K562 (cell line): ENCODE measurements at regions not wholly inside any gene's neighbourhood (a gene's known extent, or its start where the extent isn't known, plus 50 kb on each side); places are given as distances from the start of the nearest gene placed in this dataset.

Experiments used
- ATAC-seq: fragments of 200-7000 bp; cut with Tn5 transposase; 3 replicates; pipeline ENCODE4 v1.9.1; 2020; ENCODE audit warnings: moderate library complexity
- BruUV-seq: library from RNA; stranded (reverse); fragments of 400-500 nt; replicated peaks from 2 replicates; lab custom pipeline; 2021; lab: Mats Ljungman, UMichigan
- CTCF ChIA-PET: fragments of 300-600 bp; formaldehyde crosslinking; extraction: SDS; loops from one replicate; lab custom pipeline; 2021; ENCODE audit warnings: low intra/inter-chr PET ratio; lab: Yijun Ruan, JAX
- POLR2A ChIA-PET: fragments of 300-600, 350-650 bp; sonication (Branson Sonifier 250); formaldehyde crosslinking; extraction: SDS; loops from one replicate; lab custom pipeline; 2021; ENCODE audit warnings: antibody characterized with exemption, inconsistent platforms; lab: Yijun Ruan, JAX
- DNase-seq, 4 experiments: peaks; one replicate each; pipeline versions ENCODE4 v3.0.0 to v3.0.0-alpha.2; 2011 to 2018; ENCODE audit warnings: low spot score in 3 of 4, mixed read lengths in 3 of 4; ENCODE audit errors: extremely low read depth in 1 of 4
- FAIRE-seq: peaks from 2 replicates; lab custom pipeline; 2011; peaks lifted over from hg19 to GRCh38; lab: Jason Lieb, UNC
- H2AFZ ChIP-seq: 2 replicates; pipeline ENCODE4 v1.6.0; 2011; ENCODE audit warnings: low read depth, low read length, control low read depth, inconsistent platforms
- H3K27ac ChIP-seq: fragments of 200-600 bp; 3 replicates; pipeline ENCODE4 v1.8.0; 2011; ENCODE audit warnings: low read depth, mild to moderate bottlenecking, control low read depth, inconsistent platforms, low read length, moderate library complexity, mixed read lengths; ENCODE audit errors: extremely low read depth
- H3K27me3 ChIP-seq, 2 experiments: fragments of 300-600 bp in 1 of 2; 2 replicates in 1 of 2; 3 replicates in 1 of 2; pipeline versions ENCODE4 v1.6.0 to v1.8.0; 2011; ENCODE audit warnings: inconsistent platforms in 2 of 2, low read length in 2 of 2, mild to moderate bottlenecking in 1 of 2, mixed read lengths in 1 of 2, moderate library complexity in 1 of 2; ENCODE audit not compliant: control insufficient read depth in 2 of 2, insufficient read depth in 2 of 2
- H3K36me3 ChIP-seq: fragments of 300-600 bp; 3 replicates; pipeline ENCODE4 v1.8.0; 2011; ENCODE audit warnings: mild to moderate bottlenecking, low read length, inconsistent platforms; ENCODE audit not compliant: control insufficient read depth, insufficient read depth
- H3K4me1 ChIP-seq, 2 experiments: fragments of 200-600 bp in 1 of 2; replicated peaks in 1 of 2; 2 replicates in 1 of 2; 3 replicates in 1 of 2; pipeline versions ENCODE4 v1.5.1 to v1.8.0; 2011; ENCODE audit warnings: inconsistent platforms in 2 of 2, low read length in 2 of 2, mild to moderate bottlenecking in 1 of 2, mixed read lengths in 1 of 2, moderate library complexity in 1 of 2; ENCODE audit not compliant: control insufficient read depth in 2 of 2, insufficient read depth in 2 of 2
- H3K4me2 ChIP-seq: 2 replicates; pipeline ENCODE4 v1.6.1; 2011; ENCODE audit warnings: low read length, control low read depth, inconsistent platforms, mixed read lengths; ENCODE audit not compliant: insufficient read depth
- H3K4me3 ChIP-seq: fragments of 200-600 bp; sonication (generic), shearing (Covaris generic); 2 replicates; pipeline ENCODE4 v1.5.1; 2016; ENCODE audit warnings: control low read depth, inconsistent platforms
- H3K79me2 ChIP-seq: fragments of 200-600 bp; 3 replicates; pipeline ENCODE4 v1.8.0; 2011; ENCODE audit warnings: low read length, inconsistent platforms; ENCODE audit not compliant: control insufficient read depth, insufficient read depth
- H3K9ac ChIP-seq, 2 experiments: 2 replicates each; pipeline versions ENCODE4 v1.6.0 to v1.6.1; 2011; ENCODE audit warnings: low read depth in 2 of 2, low read length in 2 of 2, control low read depth in 1 of 2, inconsistent platforms in 1 of 2, mild to moderate bottlenecking in 1 of 2, mixed read lengths in 1 of 2; ENCODE audit not compliant: insufficient read depth in 1 of 2
- H3K9me1 ChIP-seq: one replicate; pipeline ENCODE4 v1.6.0; 2011; ENCODE audit warnings: inconsistent platforms, mild to moderate bottlenecking, low read length, moderate library complexity; ENCODE audit not compliant: control insufficient read depth, insufficient read depth
- H3K9me3 ChIP-seq: replicated peaks from 2 replicates; pipeline ENCODE4 v1.5.1; 2011; ENCODE audit warnings: low read depth, low read length, inconsistent platforms; ENCODE audit not compliant: control insufficient read depth, insufficient read depth
- H4K20me1 ChIP-seq: replicated peaks from 2 replicates; pipeline ENCODE4 v1.6.1; 2011; ENCODE audit warnings: low read length, inconsistent platforms, mixed read lengths; ENCODE audit not compliant: control insufficient read depth, insufficient read depth
- CBX3 ChIP-seq, 2 experiments: IDR thresholded peaks; 1 replicate in 1 of 2; 2 replicates in 1 of 2; pipeline ENCODE4 v1.6.1; 2012; ENCODE audit warnings: inconsistent platforms in 2 of 2, low read length in 2 of 2, borderline replicate concordance in 1 of 2, control low read depth in 1 of 2
- CBX5 ChIP-seq: IDR thresholded peaks from 2 replicates; pipeline ENCODE4 v1.6.1; 2014; ENCODE audit warnings: low read depth, borderline replicate concordance
- EZH2 ChIP-seq: IDR thresholded peaks from 2 replicates; pipeline ENCODE4 v1.6.1; 2012; ENCODE audit warnings: low read depth, mild to moderate bottlenecking, inconsistent platforms, low read length, borderline replicate concordance
- ZNF121 ChIP-seq: sonication (generic); formaldehyde crosslinking; conservative IDR thresholded peaks from 2 replicates; pipeline ENCODE4 v1.8.0; 2022; ENCODE audit warnings: missing genetic modification reagents
- ZNF561 ChIP-seq: fragments of 450-650 bp; formaldehyde crosslinking; conservative IDR thresholded peaks from 2 replicates; pipeline ENCODE4 v1.4.0; 2020; ENCODE audit warnings: mild to moderate bottlenecking, moderate library complexity
- whole genome bisulfite sequencing: fragments of 100-300 bp; shearing (Covaris generic); methylation state at CpG from one replicate; pipeline ENCODE4 v1.1.6; 2016; ENCODE audit warnings: low coverage, mixed read lengths; ENCODE audit not compliant: insufficient coverage; ENCODE audit errors: missing lambda C conversion rate; 5-methylcytosine and 5-hydroxymethylcytosine counted together
- in situ Hi-C: fragments of 300-500 bp; cut with MboI; formaldehyde crosslinking; loops from 4 replicates; pipeline ENCODE4 v1.15.0; 2018; ENCODE audit warnings: inconsistent platforms, mixed read lengths
- intact Hi-C: fragments of 100-400 bp; cut with micrococcal nuclease; formaldehyde crosslinking; loops from 2 replicates; pipeline ENCODE4 v1.14.2; 2022
- TF ChIP-seq, protein P1 (sequence below): fragments of 450-650 bp; IDR thresholded peaks from 2 replicates; pipeline ENCODE4 v1.6.1; 2018; ENCODE audit warnings: mild to moderate bottlenecking, low read depth; ENCODE audit not compliant: partially characterized antibody

DNA sequence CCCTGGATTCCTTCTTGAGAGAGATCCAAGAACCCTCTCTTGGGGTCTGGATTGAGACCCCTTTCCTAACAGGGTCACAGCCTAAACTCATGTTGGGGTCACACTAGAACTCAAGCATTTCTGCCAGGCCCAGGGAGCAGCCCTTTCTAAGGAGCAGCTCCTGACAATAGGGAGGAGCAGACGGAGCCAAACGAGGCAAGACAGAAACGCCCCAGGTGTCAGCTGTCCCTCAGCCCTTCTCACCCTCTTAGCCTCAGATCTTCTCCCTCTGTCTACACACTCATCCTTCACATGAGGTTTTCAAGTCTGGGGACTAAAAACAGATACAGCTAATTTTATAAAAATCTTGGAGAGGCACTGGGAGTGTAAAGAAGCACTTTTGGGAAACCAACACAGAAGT, 157.2 kb downstream of the SOCS6 start (continued):
- no peak for TF ChIP-seq ZNF121 (CRISPR knock-in tag)
- TF ChIP-seq, all 486 proteins: peak for 0

DNA sequence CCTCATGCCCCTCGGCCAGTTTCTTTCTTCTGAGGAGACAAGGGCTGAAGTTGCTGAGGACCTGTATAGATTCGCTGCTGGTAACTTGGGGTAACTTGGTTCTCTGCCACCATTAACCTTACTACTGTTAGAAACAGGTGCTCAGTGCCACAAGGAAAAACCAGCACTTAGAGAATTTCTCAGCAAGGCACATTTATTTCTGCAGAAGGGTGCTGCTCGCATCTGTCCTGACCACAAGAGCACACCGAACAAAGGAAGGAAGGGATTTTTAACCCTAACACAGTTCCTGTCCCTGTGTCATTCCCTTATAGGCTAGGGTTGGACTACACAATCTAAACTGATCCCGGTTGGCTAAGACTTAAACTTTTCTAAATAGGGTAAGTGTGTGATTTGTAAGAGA, 154.1 kb downstream of the SOCS6 start:
- H4K20me1 ChIP-seq = no peaks in the 10 kb centered on the region
- no TSS peak for BruUV-seq
- POLR2A ChIA-PET = no interaction called here
- CTCF ChIA-PET = no interaction called here
- intact Hi-C loops (no loop called here), in situ Hi-C loops (loop anchor here (10.0 kb wide), 1 partner anchor 248 kb away; no protein-coding TSS in a partner anchor)
- H3K27me3 ChIP-seq = no peaks in the 10 kb centered on the region
- no peak overlapping the region for H3K4me2 ChIP-seq
- H3K79me2 ChIP-seq = no peaks in the 10 kb centered on the region
- H3K9ac ChIP-seq = no peak overlapping the region
- 0% methylated on average over 5 of the region's 5 CpGs for WGBS
- H3K9me1 ChIP-seq = no peaks in the 10 kb centered on the region
- H3K4me3 ChIP-seq = no peak overlapping the region
- H3K36me3 ChIP-seq = no peaks in the 10 kb centered on the region
- H3K9me3 ChIP-seq = no peaks in the 10 kb centered on the region
- FAIRE-seq = no peak
- H3K4me1 ChIP-seq = peaks cover 0 to 3% of the 10 kb centered on the region in 2 experiments; a peak in 1 of 5 replicates
- DNase-seq = no peak
- ATAC-seq = no peak
- TF ChIP-seq, protein P1, sequence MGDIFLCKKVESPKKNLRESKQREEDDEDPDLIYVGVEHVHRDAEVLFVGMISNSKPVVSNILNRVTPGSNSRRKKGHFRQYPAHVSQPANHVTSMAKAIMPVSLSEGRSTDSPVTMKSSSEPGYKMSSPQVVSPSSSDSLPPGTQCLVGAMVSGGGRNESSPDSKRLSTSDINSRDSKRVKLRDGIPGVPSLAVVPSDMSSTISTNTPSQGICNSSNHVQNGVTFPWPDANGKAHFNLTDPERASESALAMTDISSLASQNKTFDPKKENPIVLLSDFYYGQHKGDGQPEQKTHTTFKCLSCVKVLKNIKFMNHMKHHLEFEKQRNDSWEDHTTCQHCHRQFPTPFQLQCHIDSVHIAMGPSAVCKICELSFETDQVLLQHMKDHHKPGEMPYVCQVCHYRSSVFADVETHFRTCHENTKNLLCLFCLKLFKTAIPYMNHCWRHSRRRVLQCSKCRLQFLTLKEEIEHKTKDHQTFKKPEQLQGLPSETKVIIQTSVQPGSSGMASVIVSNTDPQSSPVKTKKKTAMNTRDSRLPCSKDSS = peak; percentile 81
- TF ChIP-seq CBX5 (peak; percentile 77), EZH2 (no peak), ZNF561 (CRISPR knock-in tag) (0 out of 2 replicates have a peak, but pooled peaks have one; percentile 66), CBX3 (IDR thresholded peaks at IDR 0.05; ENCODE audit: borderline replicate concordance in 1 of 2, low read length in 2 of 2) (peak in 1 of 2 experiments; percentile 81; a peak in 1 of 3 replicates)
- H2AFZ ChIP-seq = no peak overlapping the region
- H3K27ac ChIP-seq = no peak overlapping the region
